T-helper 9 cell (primary cell): ENCODE measurements at regions not wholly inside any gene's neighbourhood (a gene's known extent, or its start where the extent isn't known, plus 50 kb on each side); places are given as distances from the start of the nearest gene placed in this dataset.

Source experiments
- DNase-seq: peaks from one replicate; pipeline ENCODE4 v3.0.0-alpha.2; 2020

DNA sequence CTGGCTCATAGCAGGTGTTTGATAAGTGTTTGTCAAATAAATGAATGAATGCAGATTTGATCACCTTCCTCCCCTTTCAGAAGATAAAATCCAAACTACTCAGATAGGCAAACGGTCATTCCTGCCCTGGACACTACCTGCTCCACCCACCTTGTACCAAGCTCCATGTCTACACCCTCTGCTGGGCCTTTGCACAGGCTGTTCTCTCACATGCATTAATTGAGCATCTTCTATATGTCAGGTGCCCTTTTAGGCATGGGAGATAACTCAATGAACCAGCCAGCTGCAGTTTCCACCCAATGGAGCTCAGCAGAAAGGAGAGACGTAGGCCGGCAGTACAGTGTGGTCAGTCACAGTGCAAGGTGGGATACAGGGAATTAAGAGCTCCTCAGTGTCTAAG is 102.3 kb upstream of the CPEB4 start:
- DNase-seq = no peak

DNA sequence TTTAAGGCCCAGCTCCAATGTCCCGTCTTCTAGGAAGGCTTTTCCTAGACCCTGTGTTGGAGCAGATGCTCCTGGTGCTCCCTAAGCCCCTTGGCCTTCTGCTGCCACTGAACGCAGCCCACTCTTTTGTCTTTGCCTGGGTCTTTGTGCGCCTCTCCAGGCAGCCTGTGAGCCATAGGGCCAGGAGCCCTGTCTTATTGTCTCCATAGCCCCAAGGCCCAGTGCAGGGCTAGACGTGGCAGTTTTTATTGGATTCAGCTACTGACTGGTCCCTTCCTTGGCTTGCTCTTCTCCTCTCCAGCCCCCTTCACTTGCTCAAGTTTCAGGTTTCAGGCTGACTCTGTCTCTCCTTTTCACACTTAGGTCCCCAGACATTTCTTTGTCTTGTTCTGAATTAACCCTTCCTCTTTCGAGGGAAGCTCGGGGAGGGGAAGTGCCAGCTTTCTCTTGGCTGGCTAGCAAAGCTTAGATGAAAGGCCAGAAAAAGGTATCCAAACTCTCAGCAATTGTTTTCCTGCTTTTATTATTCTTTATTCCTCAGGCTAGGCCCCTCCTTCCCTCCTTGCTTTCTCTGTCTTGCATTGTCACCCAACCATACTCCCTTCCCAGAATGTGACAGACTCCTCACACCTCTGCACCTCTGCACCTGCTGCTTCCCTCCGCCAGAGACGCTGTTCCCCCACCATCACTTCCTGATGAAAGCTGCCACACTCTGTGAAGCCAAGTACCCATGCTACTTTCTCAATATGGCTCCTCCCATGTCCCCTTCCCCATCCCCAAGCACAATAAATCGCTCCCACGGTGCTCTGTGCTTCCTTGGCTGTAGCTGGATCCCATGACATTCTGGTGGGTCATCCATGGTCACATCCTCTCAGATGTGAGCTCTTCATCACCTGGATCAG is 101.6 kb upstream of the CPEB4 start:
- DNase-seq = no peak

DNA sequence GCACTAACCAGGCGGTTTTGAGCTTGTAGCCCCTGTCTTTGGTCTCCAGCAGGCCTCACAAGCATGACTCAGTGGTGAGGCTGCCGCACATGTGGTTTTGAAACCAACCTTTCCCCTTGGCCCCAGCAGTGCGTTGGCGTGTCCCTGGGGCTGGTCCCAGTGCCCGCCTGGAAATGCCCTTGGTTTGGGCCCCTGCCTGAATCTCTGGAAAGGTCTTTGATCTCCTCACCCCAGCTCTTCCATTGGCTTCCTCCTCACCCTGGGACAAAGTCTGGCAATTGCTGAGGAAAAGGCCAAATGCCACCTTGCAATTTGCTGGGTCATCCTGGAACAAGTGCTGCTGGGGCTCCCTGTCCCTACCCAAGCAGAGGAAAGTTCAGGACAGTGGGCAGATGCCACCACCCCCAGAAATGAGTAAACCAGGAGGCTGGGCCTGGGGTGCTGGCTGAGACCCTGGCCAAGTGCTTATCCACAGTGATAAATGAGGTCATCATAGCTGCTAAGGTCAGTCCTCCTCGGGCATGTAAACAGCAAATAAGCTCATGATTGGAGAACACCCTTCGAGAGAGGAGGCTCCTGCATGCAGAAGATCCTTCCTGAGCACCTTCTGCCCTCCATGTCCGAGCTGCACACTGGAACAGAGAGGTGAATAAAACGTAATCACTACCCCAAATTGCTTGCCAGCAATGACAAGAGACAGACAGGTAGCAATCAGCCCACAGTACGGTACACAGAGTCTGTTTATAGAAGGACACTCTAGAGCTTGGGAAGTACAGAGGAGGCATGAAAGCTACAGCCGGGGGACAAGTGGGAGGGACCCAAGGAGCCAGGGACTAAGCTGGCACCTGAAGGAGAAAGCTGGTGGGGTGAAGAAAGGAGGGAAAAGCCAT is 98.9 kb upstream of the CPEB4 start:
- no peak for DNase-seq

DNA sequence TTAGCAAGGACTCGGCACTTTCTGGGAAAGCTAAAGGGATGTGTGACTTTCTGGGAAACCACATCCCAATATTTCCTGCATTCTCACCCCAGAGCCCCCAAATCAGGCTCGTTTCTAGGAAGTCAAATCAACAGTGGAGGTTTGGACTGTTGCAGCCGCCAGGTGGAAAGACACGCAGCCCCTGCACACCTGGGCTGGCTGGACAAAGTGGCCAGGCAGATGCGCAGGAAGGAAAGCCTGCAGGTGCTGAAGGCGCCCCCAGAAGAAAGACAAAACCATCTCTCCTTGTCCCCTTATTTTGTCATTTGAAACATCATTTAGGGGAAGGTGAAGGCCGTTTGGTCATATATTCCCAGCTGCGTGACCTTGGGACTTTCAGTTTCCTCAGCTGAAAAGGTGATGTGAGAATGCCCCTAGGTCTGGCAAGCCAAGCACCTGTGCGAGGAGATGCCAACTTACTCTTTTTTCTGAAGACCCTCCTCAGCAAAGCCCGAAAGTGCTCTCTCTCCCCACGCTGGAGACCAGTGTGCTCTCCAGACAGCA is 97.9 kb upstream of the CPEB4 start:
- no peak for DNase-seq

DNA sequence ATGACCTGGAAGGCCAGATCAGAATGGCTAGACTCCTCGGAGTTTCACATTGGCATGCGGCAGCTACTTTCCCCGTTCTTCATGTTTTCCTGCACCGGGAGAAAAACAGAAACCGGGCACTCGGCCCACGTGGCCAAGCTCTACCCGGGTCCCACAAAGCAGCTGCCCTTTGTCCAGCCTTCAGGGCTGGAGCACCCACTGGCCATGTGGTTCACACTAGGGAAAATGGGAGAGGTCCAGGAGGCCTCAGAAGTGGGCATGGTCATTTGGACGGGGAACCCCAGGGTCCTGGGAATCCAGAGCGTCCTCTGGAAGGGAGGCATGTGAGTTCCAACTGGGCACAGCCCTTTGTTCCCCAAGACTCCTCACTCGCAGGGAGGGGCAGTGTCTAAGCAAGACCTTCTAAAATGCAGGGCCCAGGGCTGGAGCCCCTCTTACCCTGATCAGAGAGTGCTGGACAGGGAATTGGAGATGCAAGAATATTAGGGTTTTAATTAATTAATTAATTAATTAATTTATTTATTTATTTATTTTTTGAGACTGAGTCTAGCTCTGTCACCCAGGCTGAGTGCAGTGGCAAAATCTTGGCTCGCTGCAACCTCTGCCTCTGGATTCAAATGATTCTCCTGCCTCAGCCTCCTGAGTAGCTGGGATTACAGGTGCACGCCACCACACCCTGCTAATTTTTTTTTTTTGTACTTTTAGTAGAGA is 97.2 kb upstream of the CPEB4 start:
- DNase-seq = no peak

DNA sequence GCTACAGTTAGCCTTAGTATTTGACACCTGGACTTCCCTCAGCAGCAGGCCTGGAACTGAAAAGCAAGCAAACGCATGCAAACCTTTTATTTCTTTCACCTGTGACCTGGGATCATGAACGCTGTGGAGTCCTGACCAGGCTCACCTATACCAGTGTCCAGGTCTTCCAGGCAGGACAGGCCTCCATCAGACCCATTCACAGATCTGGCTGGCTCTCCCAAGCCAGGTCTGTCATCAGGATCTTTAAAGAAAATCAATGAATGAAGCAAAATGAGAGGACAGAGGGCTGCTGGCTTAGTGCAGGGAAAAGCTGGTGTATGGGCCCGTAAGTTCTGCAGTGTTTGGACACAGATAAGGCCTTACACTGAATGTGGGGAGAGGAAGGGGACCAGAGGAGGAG is 96.3 kb upstream of the CPEB4 start:
- DNase-seq = no peak

DNA sequence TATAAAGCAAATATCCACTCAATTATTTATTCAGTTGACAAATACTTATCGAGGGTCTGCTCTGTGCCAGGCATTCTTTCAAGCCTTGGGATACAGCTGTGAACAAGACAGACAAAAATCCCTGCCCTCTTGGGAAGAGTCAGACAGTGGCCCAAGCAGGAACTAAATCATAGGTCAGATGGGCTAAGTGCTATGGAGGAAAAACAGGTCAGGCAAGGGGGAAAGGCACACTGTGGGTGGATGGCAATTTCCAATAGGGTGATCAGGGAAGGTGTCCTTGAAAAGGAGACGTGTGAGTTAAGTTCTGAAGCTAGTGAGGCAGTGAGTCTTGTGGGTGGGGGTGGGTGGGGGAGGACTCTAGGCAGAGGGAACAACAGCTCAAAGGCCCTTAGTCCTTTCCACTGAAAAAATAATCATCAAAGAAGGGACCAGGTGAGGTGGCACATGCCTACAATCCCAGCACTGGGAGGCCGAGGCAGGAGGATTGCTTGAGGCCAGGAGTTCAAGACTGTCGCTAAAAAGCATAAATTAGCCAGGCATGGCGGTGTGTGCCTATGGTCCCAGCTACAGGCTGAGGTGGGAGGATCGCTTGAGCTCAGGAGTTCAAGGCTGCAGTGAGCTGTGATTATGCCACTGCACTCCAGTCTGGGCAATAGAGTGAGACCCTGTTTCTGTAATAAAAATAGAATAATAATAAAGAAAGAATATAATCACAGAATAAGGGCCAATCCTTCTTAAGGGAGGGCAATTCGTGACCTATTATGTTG is 95.2 kb upstream of the CPEB4 start:
- DNase-seq = no peak

DNA sequence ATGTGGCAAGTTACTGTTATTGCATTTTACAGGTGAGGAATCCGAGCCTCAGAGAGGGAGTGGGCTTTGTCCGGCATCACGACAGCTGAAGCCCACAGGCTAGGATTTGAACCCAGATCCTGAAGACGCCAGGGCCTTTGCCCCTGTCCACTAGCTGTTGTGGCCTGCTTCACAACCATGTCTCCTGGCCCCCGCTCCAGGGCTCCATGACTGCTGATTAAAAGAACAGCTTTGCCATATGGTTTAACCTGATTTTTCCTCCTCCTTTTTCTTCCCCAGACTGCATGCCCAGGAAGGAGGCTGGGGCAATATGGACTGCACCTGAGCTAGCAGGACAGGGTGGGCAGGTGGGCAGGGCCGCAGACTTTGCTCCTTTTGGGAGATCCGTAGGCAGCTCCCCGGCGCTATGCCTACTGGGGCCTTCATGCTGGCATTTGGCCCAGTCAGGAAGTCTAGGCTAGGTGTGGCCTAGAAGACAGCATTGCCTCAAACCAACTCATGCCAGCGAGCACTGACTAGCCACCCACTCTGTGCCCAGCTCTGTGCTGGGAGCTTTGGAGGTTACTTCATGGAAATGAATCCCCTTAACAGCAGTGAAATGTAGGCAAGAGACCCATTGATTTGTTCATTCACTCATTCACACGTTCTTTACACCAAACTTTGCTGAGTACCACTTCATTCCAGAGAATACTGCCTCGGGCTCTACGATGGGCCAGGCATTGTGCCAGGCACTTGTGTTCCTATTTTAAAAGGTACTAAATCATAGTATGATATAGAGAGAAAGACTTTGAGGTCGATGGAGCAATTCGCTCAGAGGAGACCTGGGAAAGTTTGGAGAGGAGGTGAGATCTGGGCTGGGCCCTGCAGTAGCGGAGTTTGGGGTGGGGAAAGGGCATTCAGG is 94.3 kb upstream of the CPEB4 start:
- DNase-seq = no peak

DNA sequence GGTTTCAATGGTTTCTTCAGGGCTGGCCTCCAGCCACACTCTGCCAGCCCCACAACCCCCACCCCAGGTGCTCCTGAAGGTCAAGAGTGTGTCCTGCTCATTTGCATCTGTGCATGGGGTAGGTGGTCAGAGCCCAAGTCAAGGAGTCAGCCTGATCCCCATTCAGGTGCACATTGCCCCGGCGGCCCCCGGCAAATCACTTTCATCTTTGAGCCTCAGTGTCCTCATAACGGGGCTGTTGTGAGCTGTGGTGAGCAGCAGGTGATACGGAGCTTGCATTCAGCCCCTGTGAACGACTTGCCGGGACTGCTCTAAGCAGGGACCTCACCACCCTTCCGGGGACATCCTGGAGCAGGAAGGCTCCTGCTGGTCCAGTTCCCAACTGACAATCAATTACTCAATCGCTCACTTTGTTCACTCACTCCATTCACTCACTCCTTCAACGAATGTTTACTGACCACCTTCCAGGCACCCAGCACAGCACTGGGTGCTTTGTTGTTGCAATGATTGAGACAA is 93.2 kb upstream of the CPEB4 start:
- no peak for DNase-seq

DNA sequence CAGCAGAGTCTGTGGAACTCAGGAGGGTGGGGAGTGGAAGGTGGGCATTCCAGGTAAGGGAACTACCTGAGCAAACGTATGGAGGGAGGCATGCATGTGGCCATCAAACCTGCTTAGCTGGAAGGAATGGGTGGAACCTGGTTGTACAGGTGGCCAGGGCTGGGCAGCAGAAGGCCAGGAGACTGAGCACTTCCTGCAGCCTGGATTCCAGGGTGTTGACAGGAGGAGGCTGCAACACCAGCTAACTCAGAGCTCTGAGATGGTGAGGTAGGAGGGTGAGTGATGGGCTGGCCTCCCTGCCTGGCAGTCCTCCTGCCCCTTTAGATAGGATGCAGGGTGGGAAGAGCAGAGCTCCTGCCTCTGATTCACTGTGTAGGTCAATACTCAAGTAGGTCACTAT is 92.5 kb upstream of the CPEB4 start:
- DNase-seq = no peak

DNA sequence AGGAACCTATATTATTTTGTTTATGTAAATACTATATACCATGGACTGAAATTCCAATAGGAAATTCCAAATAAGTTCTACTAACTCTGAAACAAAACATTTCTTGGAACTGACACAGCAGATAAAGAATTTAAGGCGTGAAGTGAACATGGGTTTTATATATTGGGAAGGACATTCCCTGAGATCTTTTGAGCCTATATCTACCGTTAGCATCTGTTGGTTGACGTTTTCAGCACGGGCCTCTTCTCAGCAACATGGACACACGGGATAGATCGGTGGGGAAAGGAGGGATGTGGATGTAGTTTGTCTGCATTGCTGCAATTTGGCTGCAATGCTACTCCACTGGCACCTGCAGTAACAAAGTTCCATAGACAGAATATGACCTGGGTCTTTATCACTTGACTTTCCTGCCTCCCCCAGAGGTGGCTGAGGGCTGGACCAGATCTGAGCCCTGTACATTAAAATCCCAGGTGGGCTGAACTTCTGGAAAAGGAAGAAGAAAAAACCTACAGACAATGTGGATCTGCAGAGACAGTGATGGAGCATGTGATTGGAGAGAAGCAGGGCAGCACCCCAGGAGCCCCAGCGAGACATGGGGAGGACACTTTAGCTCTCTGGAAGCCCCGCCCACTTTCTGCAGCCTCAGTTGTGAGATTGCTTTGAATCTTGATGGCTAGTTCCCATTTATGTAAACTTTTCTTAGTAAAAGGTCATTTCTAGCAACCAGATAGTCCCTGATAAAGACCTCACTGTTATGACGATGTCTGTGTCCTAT is 91.2 kb upstream of the CPEB4 start:
- DNase-seq = no peak

DNA sequence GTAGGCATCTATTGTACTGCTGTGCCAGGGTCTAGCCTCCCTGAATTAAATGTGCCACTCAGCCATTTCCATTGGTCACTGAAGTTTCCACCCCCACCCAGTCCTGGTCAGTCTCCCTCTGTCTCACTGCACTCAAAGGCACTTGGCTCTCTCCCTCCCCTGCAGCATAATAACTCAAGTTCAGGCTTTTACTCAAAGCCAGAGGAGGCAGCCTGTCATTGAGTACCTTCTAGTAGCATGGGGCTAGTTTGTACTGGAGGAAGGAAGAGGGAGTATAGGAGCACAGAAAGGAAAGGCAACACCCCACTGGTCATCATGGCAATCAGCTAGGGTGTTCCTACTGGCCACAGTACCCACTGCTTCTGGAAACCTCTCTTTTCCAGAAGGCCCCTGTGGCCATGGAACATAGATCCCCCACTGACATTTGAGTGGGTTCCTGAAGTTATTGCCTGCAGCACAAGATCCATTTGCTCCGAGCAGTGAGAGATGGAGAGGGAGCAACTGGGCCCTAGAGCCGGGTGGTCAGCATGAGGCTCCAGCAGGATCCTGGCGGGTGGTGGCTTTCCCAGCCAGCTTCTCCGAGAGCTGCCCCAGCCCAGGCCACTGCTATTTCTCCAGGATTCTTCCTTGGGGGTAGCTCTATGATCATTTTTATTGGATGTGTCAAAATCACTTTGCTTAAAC is 89.9 kb upstream of the CPEB4 start:
- no peak for DNase-seq

DNA sequence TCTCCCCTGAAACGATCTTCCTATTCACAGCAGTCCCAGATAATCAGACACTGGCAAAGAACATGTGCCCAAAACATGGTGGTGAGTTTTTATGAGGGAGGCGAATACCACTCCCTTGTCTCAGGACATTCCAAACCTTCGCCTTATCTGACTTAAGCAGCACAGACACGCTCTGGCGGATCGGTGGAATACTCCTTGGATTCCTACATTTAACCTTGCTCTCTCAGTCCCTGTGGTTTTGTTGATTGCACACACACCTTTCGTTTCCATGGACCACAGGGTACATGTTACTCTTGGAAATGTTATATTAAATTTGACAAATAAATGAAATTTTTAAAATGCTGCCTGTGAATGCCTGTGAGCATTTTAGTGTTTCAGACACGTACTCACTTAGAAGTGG is 87.8 kb upstream of the CPEB4 start:
- no peak for DNase-seq

DNA sequence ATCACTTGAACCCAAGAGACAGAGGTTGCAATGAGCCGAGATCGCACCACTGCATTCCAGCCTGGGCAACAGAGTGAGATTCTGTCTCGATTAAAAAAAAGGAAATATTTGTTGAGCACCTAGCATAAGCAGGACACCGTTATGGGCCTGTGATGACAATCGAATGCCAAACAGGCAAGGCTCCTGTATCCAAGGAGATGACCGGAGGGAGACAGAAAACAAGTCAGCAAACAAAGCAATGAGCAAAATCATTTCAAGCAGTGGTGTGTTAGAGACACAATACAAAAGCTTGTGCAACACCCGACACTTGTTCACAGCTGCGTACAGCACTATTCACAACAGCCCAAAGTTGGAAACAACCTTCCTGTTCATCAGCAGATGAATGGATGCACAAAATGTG is 87.1 kb upstream of the CPEB4 start:
- no peak for DNase-seq

DNA sequence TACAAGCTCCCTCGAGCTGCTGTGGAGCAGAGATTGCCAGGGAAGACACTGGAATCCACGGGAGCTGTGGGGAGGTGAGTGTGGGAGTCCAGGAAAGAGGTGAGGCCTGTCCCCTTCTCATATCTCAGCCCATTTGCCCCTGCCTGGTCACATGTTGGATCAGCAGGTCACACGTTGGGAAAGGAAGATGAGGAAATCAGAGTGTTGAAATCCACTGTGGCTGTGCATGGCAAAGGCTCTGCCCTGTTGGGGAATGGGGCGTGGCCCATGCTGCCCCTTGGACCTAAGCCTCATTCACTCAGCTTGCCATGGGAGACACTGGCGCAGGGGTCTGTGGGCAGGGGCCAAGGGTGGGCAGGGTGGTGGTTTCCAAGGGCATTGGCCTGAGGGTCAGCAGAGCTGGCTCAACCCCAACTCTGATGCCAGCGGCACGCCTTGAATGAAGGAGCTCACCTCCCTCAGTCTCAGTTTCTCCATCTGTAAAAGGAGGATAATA is 85.4 kb upstream of the CPEB4 start:
- no peak for DNase-seq

DNA sequence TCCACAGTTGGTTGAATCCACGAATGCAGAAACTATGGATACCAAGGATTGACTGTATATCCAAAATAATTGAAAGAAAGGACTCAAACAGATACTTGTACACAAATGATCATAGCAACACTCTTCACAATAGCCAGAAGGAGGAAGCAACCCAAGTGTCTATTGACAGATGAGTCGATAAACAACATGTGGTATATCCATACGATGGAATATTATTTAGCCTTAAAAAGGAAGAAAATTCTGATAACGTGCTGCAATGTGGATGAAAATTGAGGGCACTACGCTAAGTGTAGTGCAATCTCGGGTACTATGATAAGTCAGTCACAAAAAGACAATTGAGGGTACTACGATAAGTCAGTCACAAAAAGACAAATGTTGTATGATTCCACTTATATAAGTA is 83.6 kb upstream of the CPEB4 start:
- DNase-seq = no peak

DNA sequence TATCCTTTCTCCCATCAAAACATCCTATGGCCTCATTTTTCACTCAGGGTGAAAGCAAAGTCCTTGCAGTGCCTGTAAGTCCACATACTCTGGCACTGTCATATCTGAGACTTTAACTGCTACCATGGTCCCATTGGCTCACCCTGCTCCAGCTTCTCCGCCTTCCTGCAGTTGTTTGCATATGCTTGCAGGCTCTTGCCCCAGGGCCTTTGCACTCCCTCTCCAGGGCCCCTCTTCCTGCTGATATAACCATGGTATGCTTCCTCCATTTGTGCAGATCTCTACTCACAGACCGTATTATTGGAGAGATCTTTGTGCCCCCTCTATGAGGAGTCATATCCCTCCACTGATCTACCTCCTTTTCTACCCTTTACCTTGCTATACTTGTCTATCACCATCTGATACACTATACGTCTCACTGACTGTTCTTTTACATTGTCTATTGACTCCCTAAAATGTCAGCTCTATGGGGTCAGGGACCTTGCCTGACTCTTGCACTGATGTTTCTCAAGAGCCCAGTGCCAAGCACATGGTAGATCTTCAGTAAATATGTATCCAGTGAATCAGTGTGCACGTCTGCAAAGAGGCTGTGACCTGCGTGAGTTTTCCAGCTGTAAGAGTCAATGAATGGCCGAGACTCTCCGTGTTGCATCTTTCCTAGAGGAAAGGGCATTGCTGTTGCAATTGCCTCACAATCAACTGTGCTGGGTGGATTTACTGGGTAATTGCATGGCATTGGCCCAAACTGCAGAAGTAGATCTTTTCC is 81.7 kb upstream of the CPEB4 start:
- DNase-seq = no peak

DNA sequence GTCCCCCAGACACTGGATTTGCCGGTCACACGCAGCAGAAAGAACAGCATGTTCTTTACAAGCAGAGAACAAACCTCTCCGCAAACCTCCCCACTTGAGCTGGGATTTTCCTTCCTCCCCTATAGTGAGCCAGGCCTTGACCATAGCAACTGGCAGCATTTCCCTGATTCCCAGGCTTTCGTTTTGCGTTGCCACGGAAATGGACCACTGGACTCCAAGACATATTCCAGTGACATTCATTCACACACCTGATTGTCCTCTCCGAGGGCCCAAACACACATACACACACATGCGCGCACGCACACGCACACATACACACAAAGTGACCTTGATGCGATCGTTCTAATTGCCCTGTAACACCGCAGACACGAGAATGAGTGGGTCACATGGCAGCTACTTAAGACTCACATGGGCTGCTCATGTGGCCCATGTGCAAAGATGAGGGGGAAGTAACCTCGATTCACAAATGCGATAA is 80.9 kb upstream of the CPEB4 start:
- DNase-seq = no peak
